GM23248 (cell line): ENCODE measurements at regions not wholly inside any gene's neighbourhood (a gene's known extent, or its start where the extent isn't known, plus 50 kb on each side); places are given as distances from the start of the nearest gene placed in this dataset.

Experiments used
- DNase-seq: peaks from one replicate; pipeline ENCODE4 v3.0.0-alpha.2; 2015
- H2AFZ ChIP-seq: fragments of 200-600 bp; sonication (generic); 2 replicates; pipeline ENCODE4 v1.6.1; 2016; ENCODE audit warnings: antibody characterized with exemption
- H3F3A ChIP-seq: fragments of 200-600 bp; sonication (generic); 2 replicates; pipeline ENCODE4 v1.6.1; 2016; ENCODE audit warnings: mild to moderate bottlenecking, antibody characterized with exemption, mixed run types; ENCODE audit not compliant: insufficient read depth
- H3K27ac ChIP-seq: fragments of 200-600 bp; sonication (generic); 2 replicates; pipeline ENCODE4 v1.5.1; 2016; ENCODE audit warnings: mild to moderate bottlenecking
- H3K27me3 ChIP-seq: fragments of 200-600 bp; sonication (generic); replicated peaks from 2 replicates; pipeline ENCODE4 v1.6.1; 2016; ENCODE audit warnings: mild to moderate bottlenecking; ENCODE audit not compliant: insufficient read depth
- H3K36me3 ChIP-seq: fragments of 200-600 bp; sonication (generic); 2 replicates; pipeline ENCODE4 v1.6.1; 2016; ENCODE audit warnings: low read depth, mild to moderate bottlenecking
- H3K4me1 ChIP-seq: fragments of 200-600 bp; sonication (generic); 2 replicates; pipeline ENCODE4 v1.6.1; 2016; ENCODE audit warnings: mild to moderate bottlenecking; ENCODE audit not compliant: insufficient read depth
- H3K4me2 ChIP-seq: fragments of 200-600 bp; sonication (generic); one replicate; pipeline ENCODE4 v1.6.1; 2016; ENCODE audit warnings: mild to moderate bottlenecking; ENCODE audit not compliant: unreplicated experiment
- H3K4me3 ChIP-seq: fragments of 200-600 bp; sonication (generic); 2 replicates; pipeline ENCODE4 v1.5.1; 2016; ENCODE audit warnings: mild to moderate bottlenecking
- H3K79me2 ChIP-seq: fragments of 200-600 bp; sonication (generic); 2 replicates; pipeline ENCODE4 v1.6.1; 2016; ENCODE audit warnings: mild to moderate bottlenecking; ENCODE audit not compliant: insufficient read depth
- H3K9ac ChIP-seq: fragments of 200-600 bp; sonication (generic); 2 replicates; pipeline ENCODE4 v1.6.1; 2016; ENCODE audit warnings: mild to moderate bottlenecking
- H3K9me2 ChIP-seq: fragments of 200-600 bp; sonication (generic); 2 replicates; pipeline ENCODE4 v1.6.1; 2016; ENCODE audit warnings: mixed run types, mild to moderate bottlenecking, moderate library complexity; ENCODE audit not compliant: insufficient read depth
- H3K9me3 ChIP-seq: fragments of 200-600 bp; sonication (generic); one replicate; pipeline ENCODE4 v1.6.1; 2017; ENCODE audit warnings: low read depth
- H4K20me1 ChIP-seq: fragments of 200-600 bp; sonication (generic); 2 replicates; pipeline ENCODE4 v1.6.0; 2016; ENCODE audit not compliant: insufficient read depth
- EZH2 ChIP-seq: fragments of 200-600 bp; sonication (generic); IDR thresholded peaks from 2 replicates; pipeline ENCODE4 v1.6.1; 2018; ENCODE audit warnings: antibody characterized with exemption, mild to moderate bottlenecking; ENCODE audit not compliant: insufficient read depth, poor library complexity, severe bottlenecking
- EZH2phosphoT487 ChIP-seq: fragments of 200-600 bp; sonication (generic); IDR thresholded peaks from 2 replicates; pipeline ENCODE4 v1.6.1; 2018; ENCODE audit warnings: antibody characterized with exemption, moderate library complexity, mild to moderate bottlenecking, low read depth; ENCODE audit not compliant: insufficient read depth
- WGBS, 2 experiments: methylation state at CpG; one replicate each; pipeline ENCODE4 v1.1.6; 2015 to 2017; ENCODE audit warnings: low lambda C conversion rate in 2 of 2, low coverage in 1 of 2; ENCODE audit errors: missing lambda C conversion rate in 2 of 2; 5-methylcytosine and 5-hydroxymethylcytosine counted together
- in situ Hi-C: fragments of 300-500 bp; cut with MboI; formaldehyde crosslinking; loops from 2 replicates; pipeline ENCODE4 v1.15.0; 2020

GRCh38 chr3:144073698-144074097 is 102.1 kb downstream of the DIPK2A start:
- 29 to 34% methylated on average over 1 of the region's 1 CpG for WGBS, 2 experiments
- no peak overlapping the region for H3K4me2 ChIP-seq

GRCh38 chr3:144079634-144080033 is 108.0 kb downstream of the DIPK2A start:
- no peaks in the 10 kb centered on the region for H3F3A ChIP-seq
- no peaks in the 10 kb centered on the region for H3K27me3 ChIP-seq
- no peak for DNase-seq
- H3K4me3 ChIP-seq: no peak overlapping the region
- no peak overlapping the region for H3K27ac ChIP-seq
- no peaks in the 10 kb centered on the region for H3K4me1 ChIP-seq
- H4K20me1 ChIP-seq: no peaks in the 10 kb centered on the region
- H3K4me2 ChIP-seq: no peak overlapping the region
- no peak overlapping the region for H3K9ac ChIP-seq
- no peaks in the 10 kb centered on the region for H3K36me3 ChIP-seq
- no peak for TF ChIP-seq EZH2
- TF ChIP-seq EZH2phosphoT487: no peak
- H3K9me2 ChIP-seq: no peaks in the 10 kb centered on the region
- no peaks in the 10 kb centered on the region for H3K9me3 ChIP-seq
- 69 to 92% methylated on average over 2 of the region's 2 CpGs for WGBS, 2 experiments
- no peak overlapping the region for H2AFZ ChIP-seq
- in situ Hi-C loops: no loop called here
- H3K79me2 ChIP-seq: no peaks in the 10 kb centered on the region

More at GRCh38 chr3:144073698-144074097, 102.1 kb downstream of the DIPK2A start:
- Histone ChIP-seq H3K79me2 (no peaks in the 10 kb centered on the region), H3K4me3 (no peak overlapping the region), H3K9me2 (no peaks in the 10 kb centered on the region), H3K27ac (no peak overlapping the region), H3F3A (no peaks in the 10 kb centered on the region), H3K36me3 (no peaks in the 10 kb centered on the region), H3K4me1 (no peaks in the 10 kb centered on the region), H2AFZ (no peak overlapping the region), H3K27me3 (no peaks in the 10 kb centered on the region), H4K20me1 (no peaks in the 10 kb centered on the region), H3K9me3 (no peaks in the 10 kb centered on the region), H3K9ac (no peak overlapping the region)
- no peak for DNase-seq
- no peak for TF ChIP-seq EZH2phosphoT487
- no peak for TF ChIP-seq EZH2
- in situ Hi-C loops: no loop called here

GRCh38 chr3:144084929-144085328 is 113.3 kb downstream of the DIPK2A start:
- Histone ChIP-seq H3K9ac (no peak overlapping the region), H4K20me1 (no peaks in the 10 kb centered on the region), H3K4me2 (no peak overlapping the region), H3F3A (no peaks in the 10 kb centered on the region), H3K9me2 (no peaks in the 10 kb centered on the region), H3K27ac (no peak overlapping the region), H3K4me3 (no peak overlapping the region), H2AFZ (no peak overlapping the region), H3K4me1 (no peaks in the 10 kb centered on the region), H3K79me2 (no peaks in the 10 kb centered on the region), H3K36me3 (no peaks in the 10 kb centered on the region), H3K27me3 (no peaks in the 10 kb centered on the region), H3K9me3 (no peaks in the 10 kb centered on the region)
- in situ Hi-C loops: no loop called here
- no peak for TF ChIP-seq EZH2phosphoT487
- TF ChIP-seq EZH2: no peak
- 36 to 45% methylated on average over 2 of the region's 2 CpGs for WGBS, 2 experiments
- no peak for DNase-seq

GRCh38 chr3:144085964-144086363 is 114.3 kb downstream of the DIPK2A start:
- Histone ChIP-seq H3K9ac (no peak overlapping the region), H3F3A (no peaks in the 10 kb centered on the region), H3K4me3 (no peak overlapping the region), H3K9me3 (no peaks in the 10 kb centered on the region), H3K27ac (no peak overlapping the region), H3K36me3 (no peaks in the 10 kb centered on the region), H3K4me1 (no peaks in the 10 kb centered on the region), H2AFZ (no peak overlapping the region), H3K9me2 (no peaks in the 10 kb centered on the region), H3K4me2 (no peak overlapping the region), H3K27me3 (no peaks in the 10 kb centered on the region), H3K79me2 (no peaks in the 10 kb centered on the region), H4K20me1 (no peaks in the 10 kb centered on the region)
- 55 to 57% methylated on average over 3 of the region's 3 CpGs for WGBS, 2 experiments
- in situ Hi-C loops: no loop called here
- peak; percentile 35 for DNase-seq
- TF ChIP-seq EZH2 (no peak), EZH2phosphoT487 (no peak)

- no peaks in the 10 kb centered on the region for H3K79me2 ChIP-seq
- no peak overlapping the region for H3K27ac ChIP-seq
- DNase-seq: no peak
- H3K9me3 ChIP-seq: no peaks in the 10 kb centered on the region
- no peak overlapping the region for H3K4me2 ChIP-seq
- H4K20me1 ChIP-seq: no peaks in the 10 kb centered on the region
- H3K4me1 ChIP-seq: no peaks in the 10 kb centered on the region
- H3K36me3 ChIP-seq: no peaks in the 10 kb centered on the region
- no peak overlapping the region for H3K4me3 ChIP-seq
- H3K27me3 ChIP-seq: no peaks in the 10 kb centered on the region
- H2AFZ ChIP-seq: no peak overlapping the region
- no peaks in the 10 kb centered on the region for H3F3A ChIP-seq
- no peaks in the 10 kb centered on the region for H3K9me2 ChIP-seq
- no peak for TF ChIP-seq EZH2phosphoT487
- no peak for TF ChIP-seq EZH2
- 68 to 70% methylated on average over 3 of the region's 3 CpGs for WGBS, 2 experiments
- no peak overlapping the region for H3K9ac ChIP-seq
- in situ Hi-C loops: no loop called here
These were observed 124.4 kb downstream of the DIPK2A start for GRCh38 chr3:144096016-144096415.
